Stimulated activated CD8-positive, alpha-beta memory T cell treated with anti-CD3 and anti-CD28 coated beads, Interleukin-12 subunit alpha, Interleukin-12 subunit beta, amount 100 ng/mL, for 1 hour (primary cell): ENCODE measurements at regions not wholly inside any gene's neighbourhood (a gene's known extent, or its start where the extent isn't known, plus 50 kb on each side); places are given as distances from the start of the nearest gene placed in this dataset.

ENCODE experiments used
- DNase-seq: peaks from one replicate; pipeline ENCODE4 v3.0.0-alpha.2; 2020; ENCODE audit warnings: low read depth

DNA sequence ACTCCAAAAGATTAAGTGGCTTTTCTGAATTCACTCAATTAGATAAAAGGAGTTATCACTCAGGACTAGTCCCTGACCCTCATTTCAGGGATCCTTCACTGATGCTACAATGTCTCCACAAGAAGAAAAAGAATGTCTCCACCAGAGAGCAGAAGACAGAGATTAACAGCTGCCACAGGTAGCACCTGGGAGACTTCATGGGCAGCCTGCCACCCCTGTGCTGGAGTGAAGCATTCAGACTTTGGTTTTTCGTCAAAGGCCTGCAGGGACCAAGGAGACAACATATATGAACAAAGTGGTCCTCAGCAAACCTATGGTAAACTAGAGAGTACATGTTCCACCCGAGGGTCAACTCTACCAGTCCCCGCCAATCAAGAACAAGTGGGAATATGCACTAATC is 197.0 kb upstream of the ACVR2A start:
- no peak for DNase-seq

DNA sequence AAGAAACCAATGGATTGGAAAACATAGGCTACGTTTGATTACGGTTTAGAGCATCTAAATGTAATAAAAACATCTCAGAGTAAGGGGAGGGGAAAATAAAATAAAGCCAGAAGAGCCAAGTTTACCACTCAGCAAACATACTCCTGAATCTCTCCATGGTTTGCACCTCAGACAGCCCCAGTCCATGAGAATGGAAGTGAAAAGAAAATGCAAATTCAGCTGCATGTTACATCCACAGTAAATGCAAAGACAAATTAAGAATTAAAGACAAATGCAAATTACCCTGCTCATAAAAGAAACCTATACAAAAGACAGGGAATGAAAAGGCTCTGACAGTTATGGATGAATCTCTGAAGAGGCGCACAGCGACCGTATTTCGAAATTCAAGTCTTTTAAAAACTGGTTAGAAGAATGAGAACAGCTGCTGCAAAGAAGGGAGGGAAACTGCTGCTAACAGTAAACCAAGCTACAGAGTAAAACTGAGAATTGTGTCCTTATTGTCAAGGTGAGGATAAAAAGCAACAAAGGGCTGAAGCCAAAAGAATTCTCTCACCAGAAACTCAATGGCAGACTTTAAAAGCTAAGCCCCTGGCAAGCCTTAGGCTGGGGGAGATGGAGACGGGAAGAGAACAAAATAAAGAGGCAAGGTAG is 197.9 kb upstream of the ACVR2A start:
- DNase-seq, result no peak

DNA sequence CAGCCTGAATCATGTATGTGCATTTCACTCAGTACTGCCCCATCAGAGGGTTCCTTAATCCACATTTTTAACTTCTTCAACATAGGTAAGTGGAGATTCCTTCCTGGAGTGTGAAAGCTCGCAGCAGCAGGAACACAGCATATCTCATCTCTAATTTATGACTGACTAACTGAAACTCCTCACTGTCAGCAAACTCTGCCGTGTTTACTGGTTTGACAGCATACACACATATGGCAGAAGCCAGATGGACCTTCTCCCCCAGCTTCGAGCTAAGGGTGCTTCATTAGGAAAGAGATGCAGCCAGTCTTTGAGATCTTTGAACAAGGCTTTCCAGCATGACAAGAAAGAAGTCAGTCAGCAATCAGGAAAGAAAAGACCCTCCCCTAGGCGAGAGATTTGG is 200.3 kb upstream of the ACVR2A start:
- no peak for DNase-seq

DNA sequence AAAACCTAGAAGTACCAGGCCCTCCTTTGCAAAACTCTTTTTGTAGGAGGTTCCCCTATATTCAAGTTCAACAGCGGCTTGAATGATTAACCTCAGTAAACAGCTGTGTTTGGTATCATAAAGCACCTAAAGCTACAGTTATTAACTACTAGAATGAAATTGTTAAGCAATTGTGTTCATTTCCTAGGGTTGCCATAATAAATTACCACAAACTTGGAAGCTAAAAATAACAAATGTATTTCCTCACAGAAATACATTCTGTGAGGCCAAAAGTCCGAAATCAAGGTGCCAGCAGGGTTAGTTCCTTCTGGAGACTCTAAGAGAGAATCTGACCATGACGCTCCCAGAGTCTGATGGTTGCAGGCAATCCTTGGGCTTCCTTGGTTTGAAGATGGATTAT is 202.1 kb upstream of the ACVR2A start:
- DNase-seq, result no peak

DNA sequence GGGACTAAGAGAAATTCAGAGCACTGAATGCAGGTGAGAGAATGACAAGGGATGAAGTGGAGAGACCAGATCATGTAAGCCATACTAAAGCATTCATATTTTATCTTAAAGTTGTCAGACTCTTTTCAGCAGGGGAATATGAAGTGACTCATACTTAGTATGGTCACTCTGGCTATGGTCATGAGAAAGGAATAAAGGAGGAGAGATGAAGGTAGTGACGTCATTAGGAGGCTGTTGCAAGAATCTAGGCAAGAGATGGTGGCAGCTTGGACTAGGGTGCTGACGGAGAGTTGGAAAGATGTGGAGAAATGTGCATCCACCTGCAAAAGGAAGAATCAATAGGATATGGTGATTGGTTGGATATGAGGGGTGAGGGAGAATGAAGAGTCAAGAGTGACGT is 203.2 kb upstream of the ACVR2A start:
- no peak for DNase-seq

DNA sequence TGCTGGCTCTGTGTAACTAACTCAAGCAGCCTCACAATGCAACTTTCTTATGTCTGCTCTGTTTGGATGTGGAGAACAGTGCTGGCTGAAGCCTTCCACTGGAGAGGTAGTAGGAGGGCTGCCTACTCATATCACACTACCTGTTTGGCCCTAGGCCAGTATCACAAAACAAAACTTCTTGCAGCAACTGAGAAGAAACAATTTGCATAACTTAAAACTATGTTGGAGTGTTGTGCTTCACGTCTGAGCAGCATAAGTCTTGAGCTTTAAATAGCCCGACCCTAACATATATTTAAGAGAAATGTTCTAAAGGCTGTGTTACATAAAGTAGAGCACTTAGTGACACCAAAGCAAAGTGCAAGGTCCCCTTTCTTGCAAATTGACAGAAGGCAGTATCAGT is 204.9 kb upstream of the ACVR2A start:
- no peak for DNase-seq

DNA sequence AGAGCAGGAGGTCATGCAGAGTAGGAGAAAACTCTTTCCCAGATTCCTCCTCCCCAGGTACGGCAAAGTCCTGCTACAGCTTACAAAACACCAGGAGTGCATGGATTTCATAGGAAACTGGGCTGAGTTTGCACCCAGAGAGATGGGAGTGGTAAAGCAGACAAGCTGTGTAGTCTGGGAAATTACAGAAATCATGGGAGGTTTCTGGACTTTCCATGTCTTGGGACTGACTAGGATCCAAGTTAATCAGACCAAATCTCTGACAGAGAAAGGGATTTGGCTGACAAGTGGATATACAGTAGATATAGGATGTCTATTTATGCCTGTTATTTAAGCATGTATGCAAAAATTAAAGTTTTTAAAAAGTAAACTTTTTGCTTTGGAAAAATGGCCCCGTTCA is 205.4 kb upstream of the ACVR2A start:
- no peak for DNase-seq

DNA sequence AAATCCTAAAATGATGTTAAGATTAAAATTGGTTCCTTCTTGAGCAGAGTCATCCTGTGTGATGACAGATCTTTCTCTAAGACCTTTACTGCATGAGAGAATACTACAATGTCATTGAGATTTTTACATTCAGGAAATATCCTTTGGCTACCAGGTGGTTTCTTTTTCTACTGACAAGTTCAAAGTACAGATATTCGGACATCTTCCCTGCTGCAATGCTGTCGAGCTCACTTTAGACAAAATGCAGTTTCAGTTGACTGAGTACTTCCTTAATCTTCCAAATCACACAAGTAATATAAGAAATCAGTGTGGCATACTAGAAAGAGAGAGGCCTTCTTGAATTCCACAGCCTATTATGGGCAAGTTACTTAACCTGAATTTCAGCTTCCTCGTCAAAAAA is 207.9 kb upstream of the ACVR2A start:
- DNase-seq, result no peak

DNA sequence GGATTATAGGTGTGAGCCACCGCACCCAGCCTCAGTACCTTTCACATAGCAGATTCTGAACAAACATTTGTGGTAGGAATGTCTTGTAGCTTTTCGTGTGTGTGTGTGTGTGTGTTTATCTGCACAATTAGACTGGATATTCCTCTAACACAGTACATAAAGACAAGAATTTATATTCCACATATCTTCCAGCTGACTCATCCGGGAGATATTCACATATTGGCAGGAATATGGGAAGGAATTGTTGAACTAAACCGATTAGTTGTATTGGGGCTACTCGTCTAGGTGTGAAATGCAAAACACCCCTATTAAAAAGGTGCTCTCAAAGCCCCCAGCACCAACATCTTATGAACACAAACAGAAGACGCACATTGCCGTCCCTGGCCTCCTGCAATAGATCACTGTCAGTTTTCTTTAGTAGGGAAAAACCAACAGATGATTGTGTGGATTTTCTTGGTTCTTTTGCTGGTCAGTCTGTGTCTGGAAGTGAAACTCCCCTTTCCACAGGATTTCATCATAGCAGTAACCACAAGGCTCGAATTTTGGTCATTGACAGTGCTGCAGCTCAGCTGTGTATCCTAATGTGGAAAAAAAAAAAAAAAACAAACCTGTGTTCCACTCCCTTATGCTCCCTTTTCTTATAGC is 208.5 kb upstream of the ACVR2A start:
- DNase-seq, result no peak

DNA sequence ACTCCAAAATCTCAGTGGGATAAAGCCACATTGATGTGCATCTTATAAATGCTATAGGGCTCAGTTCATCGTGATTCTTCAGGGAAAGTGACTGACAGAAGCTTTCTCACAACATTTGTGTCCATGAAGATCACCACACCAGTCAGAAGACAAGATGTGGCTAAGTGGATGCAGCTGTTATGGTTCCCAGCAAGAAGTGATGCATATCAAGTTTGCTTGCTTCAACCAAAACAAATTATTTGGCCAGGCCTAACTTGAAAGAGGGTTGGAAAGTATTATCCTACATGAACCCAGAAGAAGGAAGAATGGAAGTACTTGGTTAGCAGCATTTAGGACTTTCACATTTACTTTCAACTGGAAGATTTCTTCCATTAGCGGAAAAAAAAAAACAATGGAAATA is 210.0 kb upstream of the ACVR2A start:
- DNase-seq, result no peak

DNA sequence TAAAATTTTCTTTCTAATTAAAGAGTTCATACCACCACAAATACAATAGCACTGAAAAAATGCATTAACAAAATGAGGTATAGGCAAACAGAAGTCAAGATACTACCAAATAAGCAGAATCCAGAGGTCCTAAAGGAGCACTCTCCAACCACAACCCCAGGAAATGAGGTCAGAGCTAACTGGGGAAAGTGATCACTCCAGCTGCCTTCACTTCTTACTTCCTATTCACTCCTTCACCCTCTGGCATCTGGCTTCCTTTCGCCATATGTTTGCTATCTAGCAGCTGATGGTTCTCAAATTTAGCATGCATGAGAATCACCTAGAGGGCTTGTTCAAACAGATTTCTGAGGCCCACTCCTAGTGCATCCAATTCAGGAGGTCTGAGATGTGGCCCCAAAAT is 212.6 kb upstream of the ACVR2A start:
- no peak for DNase-seq

DNA sequence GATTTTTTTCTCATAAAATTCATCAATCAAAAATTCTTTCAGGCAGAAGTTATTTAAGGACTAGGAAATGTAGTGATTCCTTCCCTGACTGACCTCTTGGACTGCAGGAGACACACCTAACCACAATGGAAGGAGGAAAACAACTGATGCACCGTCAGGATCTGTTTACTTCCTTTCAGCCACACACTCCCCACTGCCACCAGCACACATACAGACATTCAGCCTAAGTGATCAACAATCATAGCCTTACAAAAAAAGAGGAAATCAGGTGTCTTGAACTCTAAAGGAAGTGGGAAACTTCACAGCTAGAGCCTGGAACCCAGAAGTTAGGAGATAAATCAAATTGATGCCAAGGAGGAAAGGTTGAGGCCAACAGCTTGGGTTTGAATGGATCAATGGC is 213.5 kb upstream of the ACVR2A start:
- no peak for DNase-seq

DNA sequence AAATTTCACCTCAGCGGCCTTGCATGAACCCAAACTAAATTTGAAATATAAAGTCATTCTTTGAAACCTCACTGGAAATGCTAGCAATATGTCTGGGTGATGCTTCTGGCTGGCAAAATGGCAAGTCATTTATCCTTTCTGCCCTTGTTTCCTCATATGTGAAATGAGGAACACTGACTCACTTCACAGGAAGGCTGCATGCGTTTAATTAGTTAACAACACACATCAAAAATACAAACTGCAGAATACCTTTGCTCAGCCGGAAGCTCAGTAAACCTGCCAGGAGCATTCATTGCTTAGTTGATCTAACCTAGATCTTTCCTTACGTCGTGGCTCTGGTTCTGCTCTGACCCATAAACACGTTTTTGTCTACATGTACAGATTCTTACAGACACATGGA is 214.2 kb upstream of the ACVR2A start:
- no peak for DNase-seq

DNA sequence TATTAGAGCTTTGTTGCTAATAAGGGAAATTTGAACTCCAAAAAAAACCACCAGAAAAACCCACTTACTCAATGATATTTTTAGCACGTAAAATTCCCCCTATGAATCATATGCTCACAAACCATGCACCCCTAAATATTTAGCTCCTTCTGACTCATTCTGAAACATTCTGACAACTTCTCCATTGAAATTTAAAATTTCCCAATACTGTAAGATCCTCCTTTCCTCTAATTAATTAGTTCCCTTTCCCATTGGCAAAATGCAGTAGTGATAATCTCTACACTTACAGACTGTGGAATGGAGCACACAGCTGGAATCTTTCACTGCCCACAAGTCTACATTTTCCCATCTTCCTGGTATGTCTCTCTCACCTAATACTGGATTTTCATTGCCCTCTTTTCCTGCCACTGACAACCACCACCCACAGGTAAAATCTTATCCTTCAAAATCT is 215.8 kb upstream of the ACVR2A start:
- no peak for DNase-seq

DNA sequence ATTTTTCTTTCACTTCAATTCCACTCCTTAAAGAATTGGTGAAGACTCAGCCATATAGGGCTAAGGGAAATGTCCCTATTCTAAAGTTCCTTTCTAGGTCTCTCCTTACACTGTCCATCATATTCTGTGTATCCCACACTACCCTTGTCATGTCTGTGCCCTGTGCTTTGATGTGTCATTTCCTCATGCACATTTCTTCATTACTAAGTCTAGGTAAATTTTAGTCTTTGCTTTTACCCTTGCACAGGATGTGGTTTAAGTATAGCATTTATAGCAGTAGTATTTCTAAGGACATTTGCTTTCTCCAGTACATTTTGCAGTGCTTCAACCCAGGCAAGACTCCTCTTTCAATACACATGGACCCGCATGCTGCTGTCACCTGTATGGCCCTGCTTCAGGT is 221.5 kb upstream of the ACVR2A start:
- no peak for DNase-seq

DNA sequence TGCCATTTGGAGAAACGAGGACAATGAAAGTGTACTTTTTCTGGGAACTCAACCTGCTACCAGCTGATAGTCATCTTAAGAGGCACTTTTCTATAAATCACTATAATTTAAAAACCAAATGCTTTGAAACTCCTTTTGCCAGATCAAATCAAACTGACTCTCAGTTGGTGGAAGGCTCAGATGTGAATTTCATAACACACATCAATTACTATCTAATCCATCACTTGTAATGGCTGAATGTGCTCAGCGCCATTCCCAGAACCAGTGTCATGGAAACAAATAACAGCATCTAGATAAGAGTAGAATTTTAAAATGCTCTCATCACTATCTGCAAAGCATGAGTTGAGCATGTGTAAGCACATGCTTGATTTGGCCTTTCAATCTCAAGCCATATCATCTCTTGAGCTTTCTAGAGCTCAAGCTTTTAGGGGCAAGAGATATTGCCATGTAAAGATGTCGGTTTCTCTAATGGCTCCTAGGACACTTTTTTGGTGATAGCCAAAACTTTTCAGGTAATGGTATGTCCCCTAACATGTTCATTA is 223.1 kb upstream of the ACVR2A start:
- no peak for DNase-seq

DNA sequence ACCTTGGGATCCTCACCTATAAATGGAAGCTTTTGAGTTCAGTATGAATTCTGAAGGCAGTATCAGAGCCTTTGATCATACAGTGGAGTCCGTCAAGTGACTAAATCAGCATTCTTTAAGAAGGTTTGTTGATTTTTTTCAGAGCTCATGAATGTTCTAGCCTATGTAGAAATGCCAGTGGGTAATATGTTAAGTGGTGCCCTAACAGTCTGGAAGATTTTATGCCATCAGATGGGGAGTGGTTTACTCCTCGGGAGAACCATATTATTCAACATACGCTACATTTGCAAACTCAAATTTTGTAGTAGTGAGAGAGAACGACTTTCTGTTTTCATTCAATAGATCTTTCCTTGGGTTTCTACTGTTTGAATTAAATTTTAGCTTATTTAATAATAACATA is 225.0 kb upstream of the ACVR2A start:
- DNase-seq, result no peak

DNA sequence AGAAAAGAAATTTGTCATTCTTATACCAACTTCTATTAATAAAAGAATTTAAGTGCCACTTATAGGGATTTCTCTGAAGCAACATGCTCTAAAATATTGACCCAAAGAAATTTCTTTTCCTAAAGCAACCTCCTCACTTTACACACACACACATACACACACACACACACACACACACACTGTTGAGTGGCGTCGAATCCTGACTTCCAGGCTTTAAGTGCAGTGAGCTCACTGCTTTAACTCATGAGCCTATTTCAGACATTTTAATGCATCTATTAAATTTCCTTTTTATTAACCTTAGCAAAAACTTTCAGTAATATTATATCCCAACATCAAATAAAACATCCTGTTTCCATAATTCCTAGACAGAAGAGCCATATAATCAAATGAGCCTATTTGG is 229.1 kb upstream of the ACVR2A start:
- no peak for DNase-seq

DNA sequence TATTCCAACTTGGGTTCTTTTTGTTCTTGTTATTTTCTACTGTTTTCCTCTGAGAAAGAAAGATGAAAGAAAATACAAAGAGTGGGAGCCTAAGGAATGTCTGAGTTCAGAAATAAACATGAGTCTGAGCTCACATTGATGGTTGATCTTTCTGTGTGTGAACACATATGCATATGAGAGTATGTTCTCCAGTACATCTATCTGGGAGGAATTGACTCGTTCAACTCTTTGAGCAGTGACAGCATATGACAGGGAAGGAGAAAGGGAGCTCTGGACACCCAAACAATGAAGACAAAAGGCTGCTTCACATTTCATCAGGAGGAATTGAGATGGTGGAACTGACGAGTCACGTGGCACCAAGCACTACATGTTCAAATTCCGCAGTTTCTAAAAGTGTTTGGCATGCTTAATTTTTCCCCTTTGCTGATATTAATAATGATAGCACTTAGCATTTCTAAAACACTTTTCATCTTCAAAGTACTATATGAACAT is 229.8 kb upstream of the ACVR2A start:
- DNase-seq, result no peak

DNA sequence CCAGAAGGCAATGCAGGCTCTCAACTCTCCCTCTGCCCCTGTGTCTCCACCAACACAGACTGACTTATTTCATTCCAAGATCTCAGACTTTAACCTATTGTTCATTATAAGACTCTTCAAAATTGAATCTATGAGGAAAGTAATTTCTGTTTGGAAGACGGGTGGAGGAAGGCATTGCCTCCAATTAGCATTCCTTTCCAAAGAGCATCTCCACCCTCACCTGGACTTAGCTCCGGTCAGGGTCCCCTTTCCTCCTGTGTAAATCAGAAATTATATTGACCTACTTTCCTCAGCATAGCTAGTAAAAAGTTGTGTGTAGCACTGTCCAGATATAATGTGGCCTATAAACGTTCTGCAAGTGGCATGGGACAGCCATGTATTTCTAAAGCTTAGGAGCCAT is 230.4 kb upstream of the ACVR2A start:
- DNase-seq, result no peak

DNA sequence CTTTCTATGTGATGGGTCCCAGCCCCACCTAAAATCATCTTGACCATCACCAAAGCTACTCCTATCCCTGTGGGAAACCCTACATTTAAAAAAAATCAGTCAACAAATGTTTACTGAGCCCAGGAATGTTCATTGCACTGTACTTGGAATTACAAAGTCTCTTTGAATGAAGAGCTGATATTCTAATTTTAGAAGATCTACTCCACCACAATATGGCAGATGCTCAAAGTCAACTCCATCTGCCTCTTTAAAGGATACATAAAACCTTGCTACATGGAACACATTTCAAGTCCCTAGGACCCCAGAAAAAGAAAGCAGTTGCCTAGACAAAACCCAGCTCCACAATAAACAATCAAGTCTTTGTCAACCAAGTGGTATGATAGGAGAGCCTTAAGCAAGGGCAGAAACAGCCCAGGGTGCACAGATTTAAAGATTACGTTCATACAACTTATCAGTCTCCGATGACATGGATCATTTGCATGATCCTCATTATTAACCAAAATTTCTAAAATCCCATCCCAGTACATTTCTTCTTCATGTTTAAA is 234.3 kb upstream of the ACVR2A start:
- DNase-seq, result no peak

DNA sequence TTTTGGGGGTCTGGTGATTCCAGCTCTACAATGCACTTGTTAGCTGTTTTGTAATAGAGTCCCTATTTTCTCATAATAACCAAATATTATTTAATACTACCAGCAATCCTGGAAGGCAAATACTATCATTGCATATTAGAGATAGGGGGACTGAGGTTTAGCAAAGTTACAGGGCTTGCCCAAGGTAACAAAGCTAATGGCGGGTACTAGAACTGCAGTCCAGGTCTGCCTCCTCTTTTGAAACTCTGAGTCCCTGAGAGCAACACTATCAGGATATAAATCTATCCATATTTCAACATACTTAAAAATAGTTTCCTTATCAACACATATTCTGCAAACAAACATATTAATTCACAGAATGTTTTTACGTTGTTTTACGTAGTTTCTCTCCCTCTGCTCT is 235.5 kb upstream of the ACVR2A start:
- DNase-seq, result no peak

DNA sequence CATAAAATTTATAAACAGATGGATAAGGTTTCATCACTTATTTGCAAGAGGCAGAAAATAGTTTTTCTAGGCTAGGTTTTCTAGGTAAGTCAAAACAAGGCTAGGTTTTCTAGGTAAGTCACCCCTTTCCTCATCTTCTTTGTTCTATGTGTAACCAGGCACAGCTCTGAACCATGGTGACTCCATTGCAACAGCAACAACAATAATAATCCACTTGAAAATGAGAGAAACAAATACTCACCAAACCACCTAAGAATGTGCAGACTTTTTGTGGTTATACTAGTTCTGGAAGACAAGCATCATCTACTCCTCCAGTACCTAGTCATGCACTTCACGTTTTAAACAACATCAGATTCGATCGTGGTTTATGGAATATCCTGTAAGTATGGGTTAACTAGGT is 237.4 kb upstream of the ACVR2A start:
- DNase-seq, result no peak

DNA sequence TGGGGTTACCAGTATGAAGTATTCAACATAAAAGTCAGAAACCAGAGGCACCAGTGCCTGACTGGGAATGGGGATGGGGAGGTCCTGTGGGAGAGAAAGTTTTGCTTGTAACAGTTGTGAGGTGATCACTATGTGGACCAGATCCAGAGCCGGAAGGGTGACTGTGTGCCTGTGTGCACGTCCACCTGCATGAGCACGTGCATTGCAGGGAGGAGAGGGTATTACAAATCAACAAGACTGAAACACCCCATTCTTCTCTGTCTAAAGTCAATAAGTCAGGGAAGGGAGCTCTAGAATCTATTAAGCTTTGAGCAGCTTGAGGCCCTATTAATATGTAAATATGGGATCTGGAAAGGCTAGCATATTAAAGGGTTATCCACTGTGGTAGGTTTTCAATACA is 241.0 kb upstream of the ACVR2A start:
- no peak for DNase-seq
